OCI-LY1 (cell line): ENCODE measurements at regions not wholly inside any gene's neighbourhood (a gene's known extent, or its start where the extent isn't known, plus 50 kb on each side); places are given as distances from the start of the nearest gene placed in this dataset.
"Not testable (repeated sequence)": the region's sequence is repeated elsewhere in the genome, so short reads cannot be mapped to it uniquely, and the experiment has no call there.

Experiments
- CTCF ChIP-seq: fragments of 200-600 bp; sonication (generic), shearing (Covaris generic); IDR thresholded peaks from 2 replicates; pipeline ENCODE4 v1.5.1; 2017; ENCODE audit warnings: mild to moderate bottlenecking, antibody characterized with exemption, low read length, moderate library complexity, mixed read lengths
- EZH2 ChIP-seq: fragments of 200-600 bp; sonication (generic), shearing (Covaris generic); IDR thresholded peaks from 2 replicates; pipeline ENCODE4 v1.8.0; 2017; ENCODE audit warnings: borderline replicate concordance, mixed run types, mild to moderate bottlenecking, antibody characterized with exemption, low read length, moderate library complexity, mixed read lengths

DNA sequence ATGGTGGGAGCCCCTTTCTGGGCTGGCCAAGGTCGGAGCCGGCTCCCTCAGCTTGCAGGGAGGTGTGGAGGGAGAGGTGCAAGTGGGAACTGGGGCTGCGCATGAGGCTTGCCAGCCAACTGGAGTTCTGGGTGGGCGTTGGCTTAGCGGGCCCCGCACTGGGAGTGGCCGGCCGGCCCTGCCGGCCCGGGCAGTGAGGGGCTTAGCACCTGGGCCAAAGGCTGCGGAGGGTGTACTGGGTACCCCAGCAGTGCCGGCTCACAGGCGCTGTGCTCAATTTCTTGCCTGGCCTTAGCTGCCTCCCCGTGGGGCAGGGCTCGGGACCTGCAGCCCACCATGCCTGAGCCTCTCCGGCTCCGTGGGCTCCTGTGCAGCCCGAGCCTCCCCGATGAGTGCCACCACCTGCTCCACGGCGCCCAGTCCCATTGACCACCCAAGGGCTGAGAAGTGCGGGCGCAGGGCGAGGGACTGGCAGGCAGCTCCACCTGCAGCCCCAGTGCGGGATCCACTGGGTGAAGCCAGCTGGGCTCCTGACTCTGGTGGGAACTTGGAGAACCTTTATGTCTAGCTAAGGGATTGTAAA, 113.1 kb downstream of the PSAT1 start:
- TF ChIP-seq CTCF, EZH2: not testable (repeated sequence)
